SK-N-SH treated with all-trans-retinoic acid at 6 μM for 48 hours (cell line): ENCODE measurements at regions not wholly inside any gene's neighbourhood (a gene's known extent, or its start where the extent isn't known, plus 50 kb on each side); places are given as distances from the start of the nearest gene placed in this dataset.

ENCODE experiments used
- GLIS3 ChIP-seq: fragments of 250-450 bp; sonication (Bioruptor Pico); IDR thresholded peaks from 2 replicates; pipeline ENCODE4 v1.5.0; 2020; ENCODE audit warnings: mild to moderate bottlenecking, moderate library complexity
- ZC3H10 ChIP-seq: fragments of 250-450 bp; sonication (Bioruptor Pico); IDR thresholded peaks from 2 replicates; pipeline ENCODE4 v1.5.1; 2021; ENCODE audit warnings: mild to moderate bottlenecking, moderate library complexity
- ZFP30 ChIP-seq: fragments of 450-650 bp; formaldehyde crosslinking; IDR thresholded peaks from 2 replicates; pipeline ENCODE4 v1.5.0; 2022; ENCODE audit warnings: mild to moderate bottlenecking, moderate library complexity
- ZNF70 ChIP-seq: fragments of 450-650 bp; formaldehyde crosslinking; IDR thresholded peaks from 2 replicates; pipeline ENCODE4 v1.5.0; 2020; ENCODE audit warnings: mild to moderate bottlenecking, moderate library complexity
- TF ChIP-seq, protein P1 (sequence below): fragments of 250-450 bp; sonication (Bioruptor Pico); IDR thresholded peaks from 2 replicates; pipeline ENCODE4 v1.8.0; 2020; ENCODE audit warnings: mild to moderate bottlenecking, moderate library complexity, borderline replicate concordance
- TF ChIP-seq, protein P2 (sequence below): fragments of 250-450 bp; sonication (Bioruptor Pico); IDR thresholded peaks from 2 replicates; pipeline ENCODE4 v1.5.1; 2021; ENCODE audit warnings: mild to moderate bottlenecking, moderate library complexity
- TF ChIP-seq, protein P3 (sequence below): fragments of 250-450 bp; sonication (Bioruptor Pico); IDR thresholded peaks from 2 replicates; pipeline ENCODE4 v1.8.0; 2021; ENCODE audit warnings: low read depth, mild to moderate bottlenecking, moderate library complexity, borderline replicate concordance
- TF ChIP-seq, protein P4 (sequence below): fragments of 250-450 bp; sonication (Bioruptor Pico); IDR thresholded peaks from 2 replicates; pipeline ENCODE4 v1.5.1; 2020; ENCODE audit warnings: low read depth, mild to moderate bottlenecking, moderate library complexity

DNA sequence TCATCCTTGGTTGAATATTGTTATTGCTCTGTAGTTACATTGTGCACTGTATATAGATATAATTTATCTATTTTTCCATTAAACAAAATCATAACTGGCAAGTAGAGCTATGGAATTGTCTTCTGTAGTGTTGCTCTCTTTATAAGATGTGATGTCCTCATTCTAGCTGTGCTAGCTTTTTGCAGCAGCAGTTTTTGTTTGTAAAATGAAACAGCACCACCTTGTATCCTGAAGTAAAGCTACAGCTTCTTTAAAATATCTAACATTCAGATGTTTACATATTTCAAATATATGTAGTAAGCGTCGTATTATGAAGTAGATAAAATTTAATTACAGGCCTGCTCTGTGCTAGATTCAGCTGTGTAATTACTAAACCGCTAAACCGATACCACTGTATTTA lies 328.8 kb upstream of the MANEA start:
- TF ChIP-seq ZFP30 (CRISPR knock-in tag) (no peak), ZNF70 (CRISPR knock-in tag) (no peak), ZC3H10 (CRISPR knock-in tag) (no peak), GLIS3 (CRISPR knock-in tag) (no peak)
- TF ChIP-seq, protein P1, sequence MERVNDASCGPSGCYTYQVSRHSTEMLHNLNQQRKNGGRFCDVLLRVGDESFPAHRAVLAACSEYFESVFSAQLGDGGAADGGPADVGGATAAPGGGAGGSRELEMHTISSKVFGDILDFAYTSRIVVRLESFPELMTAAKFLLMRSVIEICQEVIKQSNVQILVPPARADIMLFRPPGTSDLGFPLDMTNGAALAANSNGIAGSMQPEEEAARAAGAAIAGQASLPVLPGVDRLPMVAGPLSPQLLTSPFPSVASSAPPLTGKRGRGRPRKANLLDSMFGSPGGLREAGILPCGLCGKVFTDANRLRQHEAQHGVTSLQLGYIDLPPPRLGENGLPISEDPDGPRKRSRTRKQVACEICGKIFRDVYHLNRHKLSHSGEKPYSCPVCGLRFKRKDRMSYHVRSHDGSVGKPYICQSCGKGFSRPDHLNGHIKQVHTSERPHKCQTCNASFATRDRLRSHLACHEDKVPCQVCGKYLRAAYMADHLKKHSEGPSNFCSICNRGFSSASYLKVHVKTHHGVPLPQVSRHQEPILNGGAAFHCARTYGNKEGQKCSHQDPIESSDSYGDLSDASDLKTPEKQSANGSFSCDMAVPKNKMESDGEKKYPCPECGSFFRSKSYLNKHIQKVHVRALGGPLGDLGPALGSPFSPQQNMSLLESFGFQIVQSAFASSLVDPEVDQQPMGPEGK (CRISPR knock-in tag): no peak
- TF ChIP-seq, protein P2, sequence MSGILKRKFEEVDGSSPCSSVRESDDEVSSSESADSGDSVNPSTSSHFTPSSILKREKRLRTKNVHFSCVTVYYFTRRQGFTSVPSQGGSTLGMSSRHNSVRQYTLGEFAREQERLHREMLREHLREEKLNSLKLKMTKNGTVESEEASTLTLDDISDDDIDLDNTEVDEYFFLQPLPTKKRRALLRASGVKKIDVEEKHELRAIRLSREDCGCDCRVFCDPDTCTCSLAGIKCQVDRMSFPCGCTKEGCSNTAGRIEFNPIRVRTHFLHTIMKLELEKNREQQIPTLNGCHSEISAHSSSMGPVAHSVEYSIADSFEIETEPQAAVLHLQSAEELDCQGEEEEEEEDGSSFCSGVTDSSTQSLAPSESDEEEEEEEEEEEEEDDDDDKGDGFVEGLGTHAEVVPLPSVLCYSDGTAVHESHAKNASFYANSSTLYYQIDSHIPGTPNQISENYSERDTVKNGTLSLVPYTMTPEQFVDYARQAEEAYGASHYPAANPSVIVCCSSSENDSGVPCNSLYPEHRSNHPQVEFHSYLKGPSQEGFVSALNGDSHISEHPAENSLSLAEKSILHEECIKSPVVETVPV (CRISPR knock-in tag): no peak
- TF ChIP-seq, protein P3, sequence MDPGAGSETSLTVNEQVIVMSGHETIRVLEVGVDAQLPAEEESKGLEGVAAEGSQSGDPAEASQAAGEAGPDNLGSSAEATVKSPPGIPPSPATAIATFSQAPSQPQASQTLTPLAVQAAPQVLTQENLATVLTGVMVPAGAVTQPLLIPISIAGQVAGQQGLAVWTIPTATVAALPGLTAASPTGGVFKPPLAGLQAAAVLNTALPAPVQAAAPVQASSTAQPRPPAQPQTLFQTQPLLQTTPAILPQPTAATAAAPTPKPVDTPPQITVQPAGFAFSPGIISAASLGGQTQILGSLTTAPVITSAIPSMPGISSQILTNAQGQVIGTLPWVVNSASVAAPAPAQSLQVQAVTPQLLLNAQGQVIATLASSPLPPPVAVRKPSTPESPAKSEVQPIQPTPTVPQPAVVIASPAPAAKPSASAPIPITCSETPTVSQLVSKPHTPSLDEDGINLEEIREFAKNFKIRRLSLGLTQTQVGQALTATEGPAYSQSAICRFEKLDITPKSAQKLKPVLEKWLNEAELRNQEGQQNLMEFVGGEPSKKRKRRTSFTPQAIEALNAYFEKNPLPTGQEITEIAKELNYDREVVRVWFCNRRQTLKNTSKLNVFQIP (CRISPR knock-in tag): no peak
- TF ChIP-seq, protein P4, sequence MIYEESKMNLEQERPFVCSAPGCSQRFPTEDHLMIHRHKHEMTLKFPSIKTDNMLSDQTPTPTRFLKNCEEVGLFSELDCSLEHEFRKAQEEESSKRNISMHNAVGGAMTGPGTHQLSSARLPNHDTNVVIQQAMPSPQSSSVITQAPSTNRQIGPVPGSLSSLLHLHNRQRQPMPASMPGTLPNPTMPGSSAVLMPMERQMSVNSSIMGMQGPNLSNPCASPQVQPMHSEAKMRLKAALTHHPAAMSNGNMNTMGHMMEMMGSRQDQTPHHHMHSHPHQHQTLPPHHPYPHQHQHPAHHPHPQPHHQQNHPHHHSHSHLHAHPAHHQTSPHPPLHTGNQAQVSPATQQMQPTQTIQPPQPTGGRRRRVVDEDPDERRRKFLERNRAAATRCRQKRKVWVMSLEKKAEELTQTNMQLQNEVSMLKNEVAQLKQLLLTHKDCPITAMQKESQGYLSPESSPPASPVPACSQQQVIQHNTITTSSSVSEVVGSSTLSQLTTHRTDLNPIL: no peak
